GM18873 (cell line): ENCODE measurements at regions not wholly inside any gene's neighbourhood (a gene's known extent, or its start where the extent isn't known, plus 50 kb on each side); places are given as distances from the start of the nearest gene placed in this dataset.

Experiments
- ATAC-seq: cut with Tn5 transposase; IDR thresholded peaks from one replicate; pipeline ENCODE4 v1.9.1; 2021; ENCODE audit warnings: mild to moderate bottlenecking, moderate library complexity, moderate number of reproducible peaks; ENCODE audit not compliant: unreplicated experiment, low FRiP score

- no peak for ATAC-seq
Measured at GRCh38 chr9:26334706-26335105, 557.9 kb downstream of the CAAP1 start.

DNA sequence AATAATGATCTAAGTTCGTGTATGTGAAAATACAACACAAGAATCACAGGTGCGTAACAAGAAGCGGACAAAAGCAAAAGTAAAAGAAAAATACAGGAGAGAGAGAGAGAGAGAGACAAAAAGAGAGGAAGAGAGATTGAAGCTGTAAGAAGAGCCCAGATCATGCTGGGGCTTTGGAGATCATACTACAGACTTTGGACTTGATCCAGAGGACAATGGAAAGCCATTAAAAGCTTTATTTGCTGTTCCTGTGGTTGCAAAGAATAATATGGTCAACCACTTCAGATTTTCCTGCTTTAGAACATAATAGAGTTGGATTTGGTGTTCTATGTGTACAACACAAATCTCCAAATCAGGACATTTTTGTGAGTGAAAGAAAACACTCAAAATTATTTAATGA is 561.4 kb downstream of the CAAP1 start:
- ATAC-seq = no peak

DNA sequence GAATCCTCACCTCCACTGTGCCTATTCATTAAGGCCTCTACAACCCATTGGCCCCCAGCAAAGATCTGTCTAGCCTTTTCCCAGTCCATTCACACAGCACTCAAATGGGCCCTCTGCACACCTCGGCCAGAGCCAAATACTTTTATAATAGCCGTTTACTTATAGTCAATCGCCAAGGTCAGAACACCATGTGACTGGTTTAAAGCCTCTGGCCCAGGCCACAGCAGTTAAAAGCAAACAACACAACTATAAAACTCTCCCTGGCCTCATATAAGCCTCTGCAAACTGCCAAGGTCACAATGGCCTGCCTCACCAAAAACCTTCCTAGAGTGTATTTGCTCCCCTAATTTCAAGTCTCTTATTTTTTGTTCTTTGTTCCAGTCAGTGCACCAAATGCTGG is 562.6 kb downstream of the CAAP1 start:
- ATAC-seq = no peak

DNA sequence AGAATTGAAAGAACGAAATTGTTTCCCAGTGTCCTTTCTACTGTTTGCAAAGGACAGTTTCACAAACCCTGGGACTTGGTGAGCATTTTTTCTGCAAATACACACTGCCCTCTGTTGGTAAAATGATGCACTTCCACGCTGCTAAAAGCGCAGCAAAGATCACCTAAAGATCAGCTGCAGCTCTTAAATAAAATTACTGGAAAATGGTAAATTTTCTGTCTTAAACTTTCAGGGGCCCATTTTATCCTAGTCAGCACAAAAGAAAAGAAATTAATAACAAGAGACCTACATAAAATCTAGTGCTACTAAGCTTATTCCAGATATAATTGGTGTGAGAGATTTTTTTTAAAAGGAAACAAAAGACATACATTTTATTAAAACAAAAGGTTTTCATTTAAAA is 566.0 kb downstream of the CAAP1 start:
- ATAC-seq = no peak

DNA sequence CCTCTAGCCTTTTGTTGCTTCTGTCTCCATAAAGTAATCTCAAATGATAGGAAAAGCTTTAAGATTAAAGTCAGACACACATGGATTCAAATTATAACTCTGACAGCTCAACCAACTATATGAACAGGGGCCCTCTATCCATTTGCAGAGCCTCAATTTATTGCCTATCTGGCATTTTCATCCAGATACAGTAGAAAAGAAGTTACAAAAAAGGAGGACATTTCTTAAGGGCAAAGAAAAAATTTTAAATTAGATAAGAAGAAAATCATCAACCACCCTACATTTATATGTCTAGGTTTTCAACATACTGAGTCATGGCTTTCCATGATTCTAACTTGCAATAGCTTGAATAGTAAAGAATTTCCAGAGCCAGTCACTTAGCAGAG is 567.2 kb downstream of the CAAP1 start:
- no peak for ATAC-seq

DNA sequence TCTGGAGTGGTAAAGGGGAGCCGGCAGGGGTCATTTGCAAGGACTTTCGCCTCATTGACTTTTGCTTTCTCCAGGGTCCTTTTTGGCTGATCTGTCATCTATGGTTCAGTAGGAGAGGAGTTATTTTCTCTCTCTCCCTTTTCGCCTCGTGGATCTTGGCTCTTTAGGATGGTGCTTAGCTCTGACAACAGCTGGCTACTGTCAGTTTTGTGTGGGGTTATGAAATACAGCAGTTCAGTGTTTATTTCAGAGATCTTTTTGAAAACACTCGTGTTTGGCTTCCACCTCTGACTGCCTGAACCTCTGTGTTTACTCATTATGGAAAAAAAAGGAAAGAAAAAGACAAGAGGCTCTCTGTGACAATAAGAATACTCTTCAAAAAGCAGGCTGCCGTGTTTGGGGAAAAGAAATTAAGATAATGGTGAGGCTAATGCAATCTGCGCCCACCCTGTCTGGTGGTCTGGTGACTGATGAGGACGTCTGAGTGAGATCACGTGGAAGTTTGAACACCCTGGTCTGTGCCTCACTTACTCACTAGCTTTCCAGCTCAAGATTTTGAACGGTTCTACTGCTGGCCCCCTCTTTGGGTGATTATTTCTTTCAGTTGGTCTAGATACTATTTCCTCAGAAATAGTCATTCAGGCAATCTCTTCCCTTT is 567.7 kb downstream of the CAAP1 start:
- ATAC-seq = no peak

GRCh38 chr9:26321935-26322334 is 570.7 kb downstream of the CAAP1 start:
- ATAC-seq = no peak

GRCh38 chr9:26319859-26320258 is 572.7 kb downstream of the CAAP1 start:
- no peak for ATAC-seq

GRCh38 chr9:26313108-26313507 is 579.5 kb downstream of the CAAP1 start:
- ATAC-seq = no peak

GRCh38 chr9:26311463-26311995 is 581.1 kb downstream of the CAAP1 start:
- ATAC-seq = no peak

- ATAC-seq = no peak
Measured at GRCh38 chr9:26310294-26310693, 582.3 kb downstream of the CAAP1 start.

DNA sequence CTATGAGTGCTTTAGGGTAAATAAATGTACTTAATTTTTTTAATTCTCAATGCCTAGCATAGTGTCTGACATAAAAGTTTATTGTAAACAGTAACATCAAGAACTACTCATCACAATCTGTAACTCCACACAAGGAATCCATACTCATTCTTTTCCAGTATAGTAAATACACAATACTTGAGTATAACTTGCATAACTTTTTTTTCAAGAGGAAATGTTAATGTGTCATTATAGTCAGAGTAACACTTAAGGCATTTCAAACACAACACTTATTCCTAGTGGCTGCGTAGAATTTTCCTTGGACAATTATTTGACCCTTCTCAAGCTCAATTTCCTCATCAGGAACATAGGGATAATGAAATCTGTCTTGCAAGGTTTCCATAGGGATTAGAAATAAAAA is 584.3 kb downstream of the CAAP1 start:
- ATAC-seq = no peak

- ATAC-seq = no peak
Measured at GRCh38 chr9:26301659-26302058, 590.9 kb downstream of the CAAP1 start.

DNA sequence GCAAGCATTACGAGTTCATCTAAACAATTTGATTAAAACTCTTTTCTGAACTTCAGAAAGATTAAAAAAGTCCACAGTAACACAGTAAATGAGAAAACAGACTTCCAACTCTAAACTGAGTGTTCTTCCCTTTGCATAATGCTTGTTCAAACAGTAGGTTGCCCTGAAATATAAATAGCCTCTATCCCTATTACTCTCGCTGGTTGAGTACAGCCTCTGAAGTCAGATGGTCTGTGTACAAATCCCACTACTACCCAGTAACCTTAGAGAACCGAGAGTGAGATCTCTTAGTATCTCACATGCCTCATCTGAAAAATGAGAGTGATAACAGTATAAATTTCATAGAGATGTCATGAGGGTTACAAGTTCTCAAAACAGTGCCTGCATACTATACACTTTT is 591.6 kb downstream of the CAAP1 start:
- ATAC-seq = no peak

GRCh38 chr9:26296910-26297572 is 595.6 kb downstream of the CAAP1 start:
- ATAC-seq = no peak

GRCh38 chr9:26292943-26293342 is 599.7 kb downstream of the CAAP1 start:
- ATAC-seq = no peak

GRCh38 chr9:26271495-26272122 is 593.4 kb upstream of the TUSC1 start:
- no peak for ATAC-seq

GRCh38 chr9:26266146-26266793 is 588.0 kb upstream of the TUSC1 start:
- no peak for ATAC-seq

GRCh38 chr9:26264709-26265601 is 586.7 kb upstream of the TUSC1 start:
- no peak for ATAC-seq

- no peak for ATAC-seq
Measured at GRCh38 chr9:26263478-26263877, 585.2 kb upstream of the TUSC1 start.
